ENCODE measurements at regions not wholly inside any gene's neighbourhood (a gene's known extent, or its start where the extent isn't known, plus 50 kb on each side); places are given as distances from the start of the nearest gene placed in this dataset.
A peak's percentile ranks its signal among the peaks of the same experiment; 100 is the strongest.

GRCh38 chr5:133750856-133751255 lies 138.5 kb upstream of the FSTL4 start:
- Histone ChIP-seq H3K9me3 (replicated peaks in 1 of 2; ENCODE audit: control insufficient read depth in 2 of 2, insufficient read depth in 1 of 2, low read depth in 1 of 2, low read length in 2 of 2) (no peaks in the 10 kb centered on the region), H3K4me3 (ENCODE audit: low read length in 2 of 2) (no peak overlapping the region), H3K18ac (ENCODE audit: low read length) (peak overlapping the region; percentile 60), H3K23ac (ENCODE audit: low read depth, low read length, poor library complexity) (no peak overlapping the region), H3K27me3 (ENCODE audit: control insufficient read depth in 3 of 3, insufficient read depth in 3 of 3, low read depth in 1 of 3, low read length in 3 of 3) (peaks cover 0 to 3% (median 0%) of the 10 kb centered on the region in 3 experiments), H3K9ac (ENCODE audit: low read depth, low read length, poor library complexity) (no peak overlapping the region), H2AK5ac (ENCODE audit: low read depth, low read length) (no peak overlapping the region), H3K4me2 (ENCODE audit: insufficient read depth, low read length, poor library complexity, severe bottlenecking) (no peak overlapping the region), H4K91ac (ENCODE audit: low read depth, low read length, poor library complexity) (no peak overlapping the region), H2BK15ac (ENCODE audit: low read length) (no peak overlapping the region), H3K4ac (ENCODE audit: low read length) (no peak overlapping the region), H3K4me1 (ENCODE audit: control insufficient read depth in 2 of 2, insufficient read depth in 1 of 2, low read depth in 1 of 2, low read length in 2 of 2) (peaks cover 0 to 4% of the 10 kb centered on the region in 2 donors), H3K27ac (replicated peaks; ENCODE audit: low read length) (no peak overlapping the region), H4K8ac (ENCODE audit: low read depth, low read length) (no peak overlapping the region), H2BK120ac (ENCODE audit: low read depth, low read length) (no peak overlapping the region), H3K36me3 (replicated peaks in 1 of 2; ENCODE audit: control insufficient read depth in 2 of 2, insufficient read depth in 2 of 2, low read length in 2 of 2) (no peaks in the 10 kb centered on the region), H2BK12ac (ENCODE audit: low read length) (no peak overlapping the region), H3K79me1 (ENCODE audit: low read depth, low read length) (no peaks in the 10 kb centered on the region), H2BK5ac (ENCODE audit: low read length) (no peak overlapping the region), H3K14ac (ENCODE audit: low read length) (peak overlapping the region; percentile 60), H2AFZ (ENCODE audit: low read length) (no peak overlapping the region)
- DNase-seq (ENCODE audit: low spot score): no peak
- no CpG with 5 or more reads among the region's 5 CpGs for WGBS, 2 donors (ENCODE audit: extremely low coverage in 2 of 2, insufficient read length in 2 of 2, insufficient replicate concordance in 1 of 2)

- H2BK120ac ChIP-seq (ENCODE audit: low read depth, low read length): no peak overlapping the region
- H2AK5ac ChIP-seq (ENCODE audit: low read depth, low read length): peak overlapping the region; percentile 42
- H3K4me3 ChIP-seq (ENCODE audit: low read length in 2 of 2): no peak overlapping the region
- no peaks in the 10 kb centered on the region for H3K36me3 ChIP-seq (replicated peaks in 1 of 2; ENCODE audit: control insufficient read depth in 2 of 2, insufficient read depth in 2 of 2, low read length in 2 of 2)
- H3K18ac ChIP-seq (ENCODE audit: low read length): no peak overlapping the region
- no peaks in the 10 kb centered on the region for H3K79me1 ChIP-seq (ENCODE audit: low read depth, low read length)
- no peak overlapping the region for H3K23ac ChIP-seq (ENCODE audit: low read depth, low read length, poor library complexity)
- H3K27ac ChIP-seq (replicated peaks; ENCODE audit: low read length): no peak overlapping the region
- H2AFZ ChIP-seq (ENCODE audit: low read length): no peak overlapping the region
- no peak overlapping the region for H2BK15ac ChIP-seq (ENCODE audit: low read length)
- H3K27me3 ChIP-seq (ENCODE audit: control insufficient read depth in 3 of 3, insufficient read depth in 3 of 3, low read depth in 1 of 3, low read length in 3 of 3): peaks cover 0 to 3% (median 0%) of the 10 kb centered on the region in 3 experiments
- no peak overlapping the region for H3K14ac ChIP-seq (ENCODE audit: low read length)
- H2BK5ac ChIP-seq (ENCODE audit: low read length): no peak overlapping the region
- H3K4me1 ChIP-seq (ENCODE audit: control insufficient read depth in 2 of 2, insufficient read depth in 1 of 2, low read depth in 1 of 2, low read length in 2 of 2): peaks cover 0 to 4% of the 10 kb centered on the region in 2 donors
- no peaks in the 10 kb centered on the region for H3K9me3 ChIP-seq (replicated peaks in 1 of 2; ENCODE audit: control insufficient read depth in 2 of 2, insufficient read depth in 1 of 2, low read depth in 1 of 2, low read length in 2 of 2)
- no peak overlapping the region for H3K9ac ChIP-seq (ENCODE audit: low read depth, low read length, poor library complexity)
- WGBS, 2 donors (ENCODE audit: extremely low coverage in 2 of 2, insufficient read length in 2 of 2, insufficient replicate concordance in 1 of 2): no CpG with 5 or more reads among the region's 9 CpGs
- H4K8ac ChIP-seq (ENCODE audit: low read depth, low read length): no peak overlapping the region
- H2BK12ac ChIP-seq (ENCODE audit: low read length): no peak overlapping the region
- DNase-seq (ENCODE audit: low spot score): no peak
- no peak overlapping the region for H4K91ac ChIP-seq (ENCODE audit: low read depth, low read length, poor library complexity)
- H3K4me2 ChIP-seq (ENCODE audit: insufficient read depth, low read length, poor library complexity, severe bottlenecking): no peak overlapping the region
- H3K4ac ChIP-seq (ENCODE audit: low read length): no peak overlapping the region
Observed at GRCh38 chr5:133750356-133750755, 138.0 kb upstream of the FSTL4 start.

- Histone ChIP-seq H3K9ac (ENCODE audit: low read depth, low read length, poor library complexity) (no peak overlapping the region), H2BK15ac (ENCODE audit: low read length) (no peak overlapping the region), H2BK5ac (ENCODE audit: low read length) (no peak overlapping the region), H3K23ac (ENCODE audit: low read depth, low read length, poor library complexity) (no peak overlapping the region), H3K18ac (ENCODE audit: low read length) (no peak overlapping the region), H3K36me3 (replicated peaks in 1 of 2; ENCODE audit: control insufficient read depth in 2 of 2, insufficient read depth in 2 of 2, low read length in 2 of 2) (no peaks in the 10 kb centered on the region), H3K4ac (ENCODE audit: low read length) (no peak overlapping the region), H2AFZ (ENCODE audit: low read length) (no peak overlapping the region), H3K4me2 (ENCODE audit: insufficient read depth, low read length, poor library complexity, severe bottlenecking) (no peak overlapping the region), H2BK120ac (ENCODE audit: low read depth, low read length) (no peak overlapping the region), H3K27me3 (ENCODE audit: control insufficient read depth in 3 of 3, insufficient read depth in 3 of 3, low read depth in 1 of 3, low read length in 3 of 3) (peaks cover 0 to 3% (median 0%) of the 10 kb centered on the region in 3 experiments), H3K79me1 (ENCODE audit: low read depth, low read length) (no peaks in the 10 kb centered on the region), H3K4me3 (ENCODE audit: low read length in 2 of 2) (no peak overlapping the region), H2BK12ac (ENCODE audit: low read length) (no peak overlapping the region), H3K14ac (ENCODE audit: low read length) (no peak overlapping the region), H3K9me3 (replicated peaks in 1 of 2; ENCODE audit: control insufficient read depth in 2 of 2, insufficient read depth in 1 of 2, low read depth in 1 of 2, low read length in 2 of 2) (no peaks in the 10 kb centered on the region), H2AK5ac (ENCODE audit: low read depth, low read length) (no peak overlapping the region), H4K8ac (ENCODE audit: low read depth, low read length) (no peak overlapping the region), H3K4me1 (ENCODE audit: control insufficient read depth in 2 of 2, insufficient read depth in 1 of 2, low read depth in 1 of 2, low read length in 2 of 2) (peaks cover under 1 to 4% of the 10 kb centered on the region in 2 donors), H3K27ac (replicated peaks; ENCODE audit: low read length) (no peak overlapping the region), H4K91ac (ENCODE audit: low read depth, low read length, poor library complexity) (no peak overlapping the region)
- no peak for DNase-seq (ENCODE audit: low spot score)
- WGBS, 2 donors (ENCODE audit: extremely low coverage in 2 of 2, insufficient read length in 2 of 2, insufficient replicate concordance in 1 of 2): no CpG with 5 or more reads among the region's 3 CpGs
Observed at GRCh38 chr5:133749331-133749985, 137.1 kb upstream of the FSTL4 start.

GRCh38 chr5:133746834-133747233 lies 134.5 kb upstream of the FSTL4 start:
- Histone ChIP-seq H4K8ac (ENCODE audit: low read depth, low read length) (no peak overlapping the region), H3K4me2 (ENCODE audit: insufficient read depth, low read length, poor library complexity, severe bottlenecking) (no peak overlapping the region), H3K36me3 (replicated peaks in 1 of 2; ENCODE audit: control insufficient read depth in 2 of 2, insufficient read depth in 2 of 2, low read length in 2 of 2) (no peaks in the 10 kb centered on the region), H2AFZ (ENCODE audit: low read length) (no peak overlapping the region), H2AK5ac (ENCODE audit: low read depth, low read length) (no peak overlapping the region), H3K9ac (ENCODE audit: low read depth, low read length, poor library complexity) (no peak overlapping the region), H2BK5ac (ENCODE audit: low read length) (no peak overlapping the region), H3K14ac (ENCODE audit: low read length) (no peak overlapping the region), H3K27me3 (ENCODE audit: control insufficient read depth in 3 of 3, insufficient read depth in 3 of 3, low read depth in 1 of 3, low read length in 3 of 3) (peaks cover 0 to 2% (median 0%) of the 10 kb centered on the region in 3 experiments), H3K4ac (ENCODE audit: low read length) (no peak overlapping the region), H3K4me1 (ENCODE audit: control insufficient read depth in 2 of 2, insufficient read depth in 1 of 2, low read depth in 1 of 2, low read length in 2 of 2) (peaks cover 3 to 4% of the 10 kb centered on the region in 2 donors), H4K91ac (ENCODE audit: low read depth, low read length, poor library complexity) (no peak overlapping the region), H3K18ac (ENCODE audit: low read length) (no peak overlapping the region), H3K79me1 (ENCODE audit: low read depth, low read length) (no peaks in the 10 kb centered on the region), H2BK15ac (ENCODE audit: low read length) (no peak overlapping the region), H3K9me3 (replicated peaks in 1 of 2; ENCODE audit: control insufficient read depth in 2 of 2, insufficient read depth in 1 of 2, low read depth in 1 of 2, low read length in 2 of 2) (no peaks in the 10 kb centered on the region), H3K4me3 (ENCODE audit: low read length in 2 of 2) (no peak overlapping the region), H3K23ac (ENCODE audit: low read depth, low read length, poor library complexity) (no peak overlapping the region), H3K27ac (replicated peaks; ENCODE audit: low read length) (no peak overlapping the region), H2BK120ac (ENCODE audit: low read depth, low read length) (no peak overlapping the region), H2BK12ac (ENCODE audit: low read length) (peak overlapping the region; percentile 14)
- no peak for DNase-seq (ENCODE audit: low spot score)
- WGBS, 2 donors (ENCODE audit: extremely low coverage in 2 of 2, insufficient read length in 2 of 2, insufficient replicate concordance in 1 of 2): no CpG with 5 or more reads among the region's 4 CpGs
